Choroid plexus epithelial cell (primary cell): ENCODE measurements at regions not wholly inside any gene's neighbourhood (a gene's known extent, or its start where the extent isn't known, plus 50 kb on each side); places are given as distances from the start of the nearest gene placed in this dataset.
"Not testable (repeated sequence)": the region's sequence is repeated elsewhere in the genome, so short reads cannot be mapped to it uniquely, and the experiment has no call there.

ENCODE experiments used
- DNase-seq: peaks from one replicate; pipeline ENCODE4 v3.0.0-alpha.2; 2010; ENCODE audit warnings: low read depth
- H3K4me3 ChIP-seq: 2 replicates; pipeline ENCODE4 v1.5.1; 2011; ENCODE audit warnings: low read depth, mild to moderate bottlenecking, control low read depth, low read length, moderate library complexity
- CTCF ChIP-seq: conservative IDR thresholded peaks from 2 replicates; pipeline ENCODE4 v1.5.1; 2011; ENCODE audit warnings: low read depth, mild to moderate bottlenecking, control low read depth, inconsistent platforms, low read length, moderate library complexity

- no peak overlapping the region for H3K4me3 ChIP-seq
- no peak for DNase-seq
- TF ChIP-seq CTCF = no peak
Observed at GRCh38 chr1:234853906-234854644, 244.1 kb upstream of the IRF2BP2 start.

GRCh38 chr1:234852659-234853058 lies 242.7 kb upstream of the IRF2BP2 start:
- TF ChIP-seq CTCF = no peak
- no peak for DNase-seq
- no peak overlapping the region for H3K4me3 ChIP-seq

- no peak for DNase-seq
- no peak for TF ChIP-seq CTCF
- H3K4me3 ChIP-seq = no peak overlapping the region
Observed at GRCh38 chr1:234851450-234852438, 241.8 kb upstream of the IRF2BP2 start.

GRCh38 chr1:234849832-234850231 lies 239.9 kb upstream of the IRF2BP2 start:
- H3K4me3 ChIP-seq = no peak overlapping the region
- no peak for DNase-seq
- no peak for TF ChIP-seq CTCF

- peak; percentile 62 for DNase-seq
- H3K4me3 ChIP-seq = no peak overlapping the region
- TF ChIP-seq CTCF = peak; percentile 11
Observed at GRCh38 chr1:234848972-234849649, 239.1 kb upstream of the IRF2BP2 start.

GRCh38 chr1:234846813-234847212 lies 236.8 kb upstream of the IRF2BP2 start:
- H3K4me3 ChIP-seq, DNase-seq: not testable (repeated sequence)

GRCh38 chr1:234845836-234846235 lies 235.9 kb upstream of the IRF2BP2 start:
- no peak for DNase-seq
- no peak overlapping the region for H3K4me3 ChIP-seq
- no peak for TF ChIP-seq CTCF
